Activated CD4-positive, alpha-beta T cell treated with anti-CD3 and anti-CD28 coated beads for 36 hours (primary cell): ENCODE measurements at regions not wholly inside any gene's neighbourhood (a gene's known extent, or its start where the extent isn't known, plus 50 kb on each side); places are given as distances from the start of the nearest gene placed in this dataset.

Source experiments
- ATAC-seq: fragments of 200-7000 bp; cut with Tn5 transposase; one replicate; pipeline ENCODE4 v1.10.0; 2021; ENCODE audit warnings: mild to moderate bottlenecking, moderate library complexity
- CTCF ChIA-PET: fragments of 350-600 bp; sonication (Branson Sonifier 250); formaldehyde crosslinking; loops from one replicate; lab custom pipeline; 2021; ENCODE audit warnings: antibody characterized with exemption; lab: Charles Lee
- POLR2A ChIA-PET: fragments of 350-600 bp; sonication (Branson Sonifier 250); formaldehyde crosslinking; loops from one replicate; lab custom pipeline; 2021; ENCODE audit warnings: antibody characterized with exemption, inconsistent platforms; lab: Charles Lee
- DNase-seq: peaks from one replicate; pipeline ENCODE4 v3.0.0-alpha.2; 2020
- H3K27ac Mint-ChIP-seq: one replicate; pipeline ENCODE4 v1.8.0; 2021; ENCODE audit warnings: mixed read lengths
- H3K27me3 Mint-ChIP-seq: one replicate; pipeline ENCODE4 v1.8.0; 2021; ENCODE audit warnings: mixed read lengths
- H3K36me3 Mint-ChIP-seq: one replicate; pipeline ENCODE4 v1.8.0; 2021; ENCODE audit warnings: low read depth, mixed read lengths
- H3K4me1 Mint-ChIP-seq: one replicate; pipeline ENCODE4 v1.8.0; 2021; ENCODE audit warnings: mixed read lengths
- H3K4me3 Mint-ChIP-seq: one replicate; pipeline ENCODE4 v1.8.0; 2021; ENCODE audit warnings: mild to moderate bottlenecking, moderate library complexity, mixed read lengths
- H3K9me3 Mint-ChIP-seq: one replicate; pipeline ENCODE4 v1.8.0; 2021; ENCODE audit warnings: low read depth, mixed read lengths
- intact Hi-C, 2 experiments: fragments of 100-400 bp; cut with DNase I in 1 of 2; cut with micrococcal nuclease in 1 of 2; formaldehyde crosslinking; loops; one replicate each; pipeline versions ENCODE4 v1.14.2 to v1.15.1; 2022 to 2024; cut with DNase I, micrococcal nuclease

DNA sequence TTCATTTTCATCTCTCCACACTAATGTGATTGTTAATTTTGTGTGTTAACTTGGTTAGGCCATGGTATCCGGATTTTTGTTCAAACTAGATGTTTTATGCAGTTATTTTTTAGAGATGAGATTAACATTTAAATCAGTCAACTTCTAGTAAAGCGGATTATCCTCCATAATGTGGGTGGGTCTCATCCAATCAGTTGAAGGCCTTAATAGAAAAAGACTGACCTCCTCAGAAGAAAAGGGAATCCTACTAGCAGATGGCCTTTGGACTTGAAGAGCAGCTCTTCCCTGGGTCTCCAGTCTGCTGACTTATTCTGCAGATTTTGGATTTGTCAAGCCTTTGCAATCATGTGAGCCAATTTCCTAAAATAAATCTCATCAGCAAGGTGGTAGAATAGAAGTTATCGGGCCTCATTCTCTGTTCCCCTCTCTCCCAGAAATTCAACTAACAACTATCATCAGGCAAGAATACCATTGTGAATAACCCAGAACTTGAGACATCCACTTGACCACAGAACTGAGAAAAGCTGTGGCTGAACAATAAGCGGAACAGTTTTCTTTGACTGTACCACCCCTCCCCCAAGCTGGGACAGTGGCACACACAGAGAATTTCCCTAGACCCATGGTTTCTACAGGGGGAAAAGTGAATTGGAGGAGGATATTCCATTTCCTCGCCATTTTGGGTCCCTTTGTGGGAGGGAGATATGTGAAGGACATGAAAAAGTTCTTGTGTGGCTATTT, 323.0 kb downstream of the UTRN start:
- Mint-ChIP-seq H3K27me3 (no peaks in the 10 kb centered on the region), H3K36me3 (peaks cover 10% of the 10 kb centered on the region), H3K4me3 (no peak overlapping the region), H3K9me3 (no peaks in the 10 kb centered on the region), H3K27ac (no peak overlapping the region), H3K4me1 (peaks cover 30% of the 10 kb centered on the region)
- POLR2A ChIA-PET: no interaction called here
- ATAC-seq (no peak), DNase-seq (no peak)
- CTCF ChIA-PET: no interaction called here
- intact Hi-C loops: no loop called here

DNA sequence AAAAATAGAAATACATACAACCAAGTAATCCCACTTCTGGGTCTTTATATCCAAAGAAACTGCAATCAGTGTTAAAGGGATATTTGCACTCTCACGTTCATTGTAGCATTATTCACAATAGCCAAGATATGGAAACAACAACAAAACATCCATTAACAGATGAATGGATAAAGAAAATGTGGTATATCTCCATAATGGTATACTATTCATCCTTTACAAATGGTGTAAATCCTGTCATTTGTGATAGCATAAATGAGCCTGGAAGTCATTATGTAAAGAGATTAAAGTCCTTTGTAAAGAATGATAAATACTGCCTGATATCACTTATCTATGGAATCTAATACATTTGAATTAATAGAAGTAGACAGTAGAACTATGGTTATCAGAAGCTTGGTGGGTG, 327.7 kb downstream of the UTRN start:
- Mint-ChIP-seq H3K9me3 (no peaks in the 10 kb centered on the region), H3K4me3 (no peak overlapping the region), H3K27me3 (no peaks in the 10 kb centered on the region), H3K27ac (no peak overlapping the region), H3K4me1 (peaks cover 24% of the 10 kb centered on the region), H3K36me3 (peaks cover 5% of the 10 kb centered on the region)
- ChIA-PET CTCF (no interaction called here), POLR2A (no interaction called here)
- DNase-seq (no peak), ATAC-seq (no peak)
- intact Hi-C loops: no loop called here

DNA sequence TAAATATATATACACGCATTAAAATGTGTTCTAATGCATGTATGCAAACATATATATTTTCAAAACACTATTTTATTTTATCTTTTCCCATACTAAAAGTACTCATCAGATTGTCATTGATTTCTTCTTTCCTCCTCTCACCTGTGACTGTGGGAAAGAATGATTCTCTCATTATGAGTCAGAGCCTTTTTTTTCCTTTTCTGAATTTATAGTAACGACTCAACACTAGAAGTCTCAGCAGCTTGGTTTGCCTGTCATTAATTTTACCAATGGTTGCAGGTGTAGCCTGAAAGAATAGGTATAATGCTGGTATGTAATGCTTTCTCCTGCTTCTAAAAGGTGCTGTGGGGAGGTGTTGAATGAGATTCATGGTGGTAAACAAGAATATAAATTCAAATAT, 328.7 kb downstream of the UTRN start:
- ATAC-seq (peak; percentile 65), DNase-seq (no peak)
- intact Hi-C loops: no loop called here
- no peaks in the 10 kb centered on the region for H3K36me3 Mint-ChIP-seq
- CTCF ChIA-PET: no interaction called here
- no peaks in the 10 kb centered on the region for H3K9me3 Mint-ChIP-seq
- no peaks in the 10 kb centered on the region for H3K27me3 Mint-ChIP-seq
- POLR2A ChIA-PET: interaction anchor here (0.7 kb wide), 1 partner anchor 46 kb away, joined by 3 read pairs; no protein-coding TSS in a partner anchor
- H3K4me3 Mint-ChIP-seq: no peak overlapping the region
- no peak overlapping the region for H3K27ac Mint-ChIP-seq
- H3K4me1 Mint-ChIP-seq: peaks cover 14% of the 10 kb centered on the region

DNA sequence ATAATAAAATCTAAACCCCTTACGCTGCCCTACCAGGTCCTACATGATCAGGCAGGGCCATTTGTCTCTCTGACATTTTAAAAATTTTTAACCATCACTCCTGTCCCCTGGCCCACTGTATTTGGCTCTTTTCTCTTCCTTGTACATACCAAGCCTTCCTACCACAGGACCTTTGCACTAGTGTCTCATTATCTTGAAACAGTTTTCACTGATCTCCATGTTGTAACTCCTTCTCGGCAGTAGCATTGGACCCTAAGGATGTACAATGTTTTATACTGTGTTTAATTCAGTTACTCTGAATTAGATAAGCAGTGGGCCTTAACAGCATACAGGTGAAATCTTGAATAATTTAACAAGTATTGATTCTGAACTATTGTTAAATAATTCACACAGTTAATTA, 330.7 kb downstream of the UTRN start:
- Mint-ChIP-seq H3K4me3 (no peak overlapping the region), H3K27ac (no peak overlapping the region), H3K4me1 (peaks cover 16% of the 10 kb centered on the region), H3K27me3 (no peaks in the 10 kb centered on the region), H3K36me3 (no peaks in the 10 kb centered on the region), H3K9me3 (no peaks in the 10 kb centered on the region)
- ATAC-seq (no peak), DNase-seq (no peak)
- intact Hi-C loops: no loop called here
- POLR2A ChIA-PET: no interaction called here
- CTCF ChIA-PET: no interaction called here

DNA sequence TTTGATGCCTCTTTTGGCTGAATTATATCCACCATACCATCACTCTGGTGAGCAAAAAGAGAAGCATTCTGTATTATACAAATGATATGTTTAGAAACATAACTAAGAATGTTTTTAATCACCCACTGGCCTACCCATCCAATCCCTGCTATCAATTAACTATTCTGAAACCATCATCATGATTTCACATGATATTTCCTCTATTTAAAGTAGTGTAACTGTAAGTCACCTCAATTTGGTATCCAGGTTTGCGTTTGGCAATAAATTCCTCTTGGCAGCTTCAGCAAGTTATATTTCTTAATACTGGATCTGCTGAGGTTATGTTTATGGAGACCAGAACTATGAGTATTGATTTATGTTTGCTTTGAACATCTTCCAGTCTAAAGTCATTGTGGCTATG, 332.1 kb downstream of the UTRN start:
- Mint-ChIP-seq H3K4me3 (no peak overlapping the region), H3K27me3 (no peaks in the 10 kb centered on the region), H3K27ac (no peak overlapping the region), H3K9me3 (no peaks in the 10 kb centered on the region), H3K4me1 (peaks cover 16% of the 10 kb centered on the region), H3K36me3 (no peaks in the 10 kb centered on the region)
- CTCF ChIA-PET: no interaction called here
- intact Hi-C loops: no loop called here
- DNase-seq (no peak), ATAC-seq (no peak)
- POLR2A ChIA-PET: no interaction called here

DNA sequence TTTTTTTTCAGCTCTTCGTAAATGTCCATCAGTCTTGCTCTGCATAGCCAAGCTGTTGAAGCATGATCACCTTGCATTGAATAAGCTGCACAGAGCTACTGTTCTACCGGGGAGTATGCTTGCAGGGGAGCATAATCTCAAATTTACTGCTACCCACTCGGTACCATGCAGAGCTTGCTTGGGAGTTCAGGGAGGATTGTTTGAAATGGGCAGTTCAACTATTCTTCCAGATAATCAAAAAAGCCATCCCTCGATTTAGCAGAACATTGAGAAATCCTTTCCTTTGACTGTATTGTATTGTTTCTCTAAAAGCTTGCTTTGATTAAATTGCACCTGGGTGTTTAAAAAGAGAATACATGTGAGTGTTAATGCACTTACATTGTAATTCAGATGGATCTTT, 332.6 kb downstream of the UTRN start:
- CTCF ChIA-PET: no interaction called here
- H3K36me3 Mint-ChIP-seq: no peaks in the 10 kb centered on the region
- POLR2A ChIA-PET: no interaction called here
- H3K27ac Mint-ChIP-seq: no peak overlapping the region
- no peak overlapping the region for H3K4me3 Mint-ChIP-seq
- H3K9me3 Mint-ChIP-seq: no peaks in the 10 kb centered on the region
- DNase-seq: no peak
- ATAC-seq: no peak
- intact Hi-C loops: no loop called here
- H3K4me1 Mint-ChIP-seq: peaks cover 16% of the 10 kb centered on the region
- no peaks in the 10 kb centered on the region for H3K27me3 Mint-ChIP-seq

DNA sequence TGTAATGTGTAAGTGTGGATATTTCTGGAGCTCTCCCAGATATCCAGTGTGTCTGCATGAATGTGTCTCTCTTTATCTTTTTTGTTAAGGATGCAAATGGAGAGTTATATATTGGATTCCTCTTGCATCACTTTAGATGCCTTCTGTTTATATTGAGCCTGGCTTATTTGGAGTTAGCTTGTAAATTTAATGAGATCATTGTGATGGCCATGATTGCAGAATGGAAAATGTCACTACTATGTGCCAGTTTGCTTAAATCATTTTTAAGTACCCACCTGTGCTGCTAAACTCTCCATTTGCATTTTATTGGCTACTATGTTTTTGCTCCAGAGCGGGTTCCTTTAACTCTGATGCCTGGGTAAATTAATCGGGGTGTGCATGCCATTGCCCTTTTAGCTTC, 334.8 kb downstream of the UTRN start:
- ATAC-seq (no peak), DNase-seq (no peak)
- peaks cover 2% of the 10 kb centered on the region for H3K4me1 Mint-ChIP-seq
- H3K27ac Mint-ChIP-seq: no peak overlapping the region
- no peak overlapping the region for H3K4me3 Mint-ChIP-seq
- H3K9me3 Mint-ChIP-seq: no peaks in the 10 kb centered on the region
- H3K36me3 Mint-ChIP-seq: no peaks in the 10 kb centered on the region
- CTCF ChIA-PET: interaction anchor here (1.6 kb wide), 1 partner anchor 9 kb away, joined by 5 read pairs; no protein-coding TSS in a partner anchor
- intact Hi-C loops: no loop called here
- H3K27me3 Mint-ChIP-seq: no peaks in the 10 kb centered on the region
- POLR2A ChIA-PET: no interaction called here

DNA sequence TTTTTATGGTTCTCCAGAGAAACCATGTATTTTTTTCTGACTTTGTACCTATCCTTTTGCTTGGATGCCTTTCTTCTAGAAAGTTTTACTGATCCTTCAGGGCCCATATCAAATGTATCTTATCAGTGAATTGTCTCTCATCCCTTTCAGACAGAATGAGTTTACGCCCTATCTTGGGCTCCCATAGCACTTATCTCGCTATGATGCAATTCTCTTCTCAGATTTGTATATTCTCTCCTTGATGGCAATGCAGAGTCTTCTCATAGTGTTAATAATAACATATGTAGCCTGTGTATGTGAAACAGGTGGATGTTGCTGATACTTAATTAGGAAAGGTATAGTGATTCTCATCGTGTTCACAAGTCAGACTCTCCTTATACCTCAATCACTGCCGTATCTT, 336.2 kb downstream of the UTRN start:
- Mint-ChIP-seq H3K27ac (no peak overlapping the region), H3K4me3 (no peak overlapping the region), H3K27me3 (no peaks in the 10 kb centered on the region), H3K9me3 (no peaks in the 10 kb centered on the region), H3K36me3 (no peaks in the 10 kb centered on the region), H3K4me1 (peaks cover 2% of the 10 kb centered on the region)
- POLR2A ChIA-PET: no interaction called here
- CTCF ChIA-PET: interaction anchor here (1.6 kb wide), 1 partner anchor 10 kb away, joined by 5 read pairs; no protein-coding TSS in a partner anchor
- DNase-seq (no peak), ATAC-seq (no peak)
- intact Hi-C loops: no loop called here

DNA sequence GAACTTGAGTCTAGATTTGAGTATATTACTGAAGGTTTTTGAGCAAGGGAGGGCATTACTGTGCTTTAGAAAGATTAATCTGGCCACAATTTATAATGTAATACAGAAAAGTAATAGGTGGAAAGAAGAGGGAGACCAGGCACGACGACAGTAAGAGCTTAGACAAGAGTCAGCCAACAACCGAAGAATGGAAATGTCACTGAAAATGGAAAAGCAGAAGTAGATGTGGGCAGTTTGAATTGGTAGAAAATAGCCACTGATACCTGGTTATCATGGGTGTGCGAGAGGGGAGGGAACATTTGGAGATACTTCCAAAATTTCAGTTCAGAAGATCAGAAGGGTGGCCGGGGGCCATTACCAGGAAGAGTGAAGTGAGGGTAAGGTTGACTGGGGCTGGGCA, 339.1 kb downstream of the UTRN start:
- ATAC-seq (no peak), DNase-seq (no peak)
- POLR2A ChIA-PET: no interaction called here
- H3K27me3 Mint-ChIP-seq: no peaks in the 10 kb centered on the region
- no peaks in the 10 kb centered on the region for H3K36me3 Mint-ChIP-seq
- H3K9me3 Mint-ChIP-seq: no peaks in the 10 kb centered on the region
- H3K4me1 Mint-ChIP-seq: peaks cover 2% of the 10 kb centered on the region
- no peak overlapping the region for H3K4me3 Mint-ChIP-seq
- no peak overlapping the region for H3K27ac Mint-ChIP-seq
- intact Hi-C loops: no loop called here
- CTCF ChIA-PET: no interaction called here

DNA sequence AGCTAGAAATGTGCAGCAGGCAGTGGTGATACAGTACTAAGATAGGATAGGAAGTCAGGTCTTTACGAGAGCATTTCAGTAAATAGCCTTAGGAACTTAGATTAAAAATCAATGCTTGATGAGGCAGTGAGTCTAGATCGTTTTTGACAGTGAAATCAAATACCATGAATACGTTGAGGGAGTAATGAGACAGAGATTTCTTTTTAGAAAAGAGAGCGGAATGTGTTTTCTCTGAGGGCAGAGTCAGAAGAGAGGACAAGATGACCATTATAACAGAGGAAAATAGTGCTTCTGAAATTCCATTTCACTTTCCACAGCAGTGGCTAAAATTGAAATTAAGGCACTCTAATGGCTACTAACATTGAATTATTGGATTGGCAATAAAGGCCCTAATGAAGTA, 339.6 kb downstream of the UTRN start:
- peaks cover 2% of the 10 kb centered on the region for H3K4me1 Mint-ChIP-seq
- no peaks in the 10 kb centered on the region for H3K9me3 Mint-ChIP-seq
- ATAC-seq (no peak), DNase-seq (no peak)
- no peak overlapping the region for H3K4me3 Mint-ChIP-seq
- POLR2A ChIA-PET: no interaction called here
- H3K27ac Mint-ChIP-seq: no peak overlapping the region
- peaks cover 3% of the 10 kb centered on the region for H3K36me3 Mint-ChIP-seq
- CTCF ChIA-PET: no interaction called here
- no peaks in the 10 kb centered on the region for H3K27me3 Mint-ChIP-seq
- intact Hi-C loops: no loop called here

DNA sequence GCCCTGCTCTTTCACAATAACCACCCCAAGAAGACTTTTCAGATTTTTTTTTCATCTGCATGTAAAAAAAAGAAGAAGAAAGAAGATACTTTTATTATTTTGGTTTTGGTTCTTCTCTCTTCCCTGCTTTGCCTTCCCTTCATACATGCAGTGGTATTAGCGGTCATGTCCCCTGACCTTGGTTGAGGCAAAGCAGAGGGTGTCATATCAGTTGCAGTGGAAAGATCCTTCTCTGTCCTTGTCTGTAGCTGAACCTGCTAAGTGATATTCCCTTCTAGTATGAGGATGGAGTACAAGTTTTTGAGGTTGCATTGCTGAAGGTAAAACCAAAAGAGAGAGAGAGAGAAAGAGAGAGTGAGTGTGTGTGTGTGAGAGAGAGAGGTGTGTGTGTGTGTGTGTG, 345.7 kb downstream of the UTRN start:
- ChIA-PET POLR2A (no interaction called here), CTCF (no interaction called here)
- peaks cover 7% of the 10 kb centered on the region for H3K4me1 Mint-ChIP-seq
- intact Hi-C loops: no loop called here
- ATAC-seq (no peak), DNase-seq (no peak)
- no peaks in the 10 kb centered on the region for H3K27me3 Mint-ChIP-seq
- H3K4me3 Mint-ChIP-seq: no peak overlapping the region
- H3K27ac Mint-ChIP-seq: no peak overlapping the region
- no peaks in the 10 kb centered on the region for H3K9me3 Mint-ChIP-seq
- peaks cover 3% of the 10 kb centered on the region for H3K36me3 Mint-ChIP-seq

DNA sequence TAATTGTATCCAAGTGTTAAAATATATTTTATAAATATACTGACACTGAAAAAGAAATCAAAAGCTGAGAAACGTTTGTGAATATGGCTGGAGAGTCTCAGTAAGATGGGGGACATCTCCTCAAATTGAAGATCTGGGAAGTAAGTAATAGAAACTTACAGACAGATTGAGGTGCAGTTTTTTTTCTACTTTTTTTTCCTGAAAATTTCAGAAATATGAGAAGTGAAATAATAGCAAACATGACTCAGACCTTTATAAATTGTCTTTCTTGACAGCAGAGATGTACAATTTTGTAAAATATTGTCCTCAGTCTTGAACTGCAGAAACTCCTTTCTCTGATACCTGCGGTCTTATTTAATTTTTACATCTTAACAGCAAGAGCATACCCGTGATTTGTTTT, 347.1 kb downstream of the UTRN start:
- intact Hi-C loops: no loop called here
- H3K27ac Mint-ChIP-seq: no peak overlapping the region
- no peaks in the 10 kb centered on the region for H3K27me3 Mint-ChIP-seq
- ChIA-PET POLR2A (no interaction called here), CTCF (no interaction called here)
- no peak for DNase-seq
- no peak for ATAC-seq
- H3K36me3 Mint-ChIP-seq: peaks cover 3% of the 10 kb centered on the region
- H3K4me1 Mint-ChIP-seq: peaks cover 7% of the 10 kb centered on the region
- H3K4me3 Mint-ChIP-seq: no peak overlapping the region
- H3K9me3 Mint-ChIP-seq: no peaks in the 10 kb centered on the region
